PC-3 (cell line): ENCODE measurements at regions not wholly inside any gene's neighbourhood (a gene's known extent, or its start where the extent isn't known, plus 50 kb on each side); places are given as distances from the start of the nearest gene placed in this dataset.
A peak's percentile ranks its signal among the peaks of the same experiment; 100 is the strongest.

ENCODE experiments used
- ATAC-seq: fragments of 200-7000 bp; cut with Tn5 transposase; 2 replicates; pipeline ENCODE4 v1.9.1; 2020; ENCODE audit warnings: mild to moderate bottlenecking, moderate library complexity
- BruUV-seq: library from RNA; stranded (reverse); fragments of 400-500 nt; replicated peaks from 2 replicates; lab custom pipeline; 2021; lab: Mats Ljungman, UMichigan
- CTCF ChIA-PET: fragments of 300-600 bp; sonication (Branson Sonifier 250); formaldehyde crosslinking; loops from one replicate; lab custom pipeline; 2022; ENCODE audit warnings: antibody characterized with exemption; lab: Charles Lee
- POLR2A ChIA-PET: fragments of 300-600 bp; sonication (Branson Sonifier 250); formaldehyde crosslinking; loops from one replicate; lab custom pipeline; 2022; ENCODE audit warnings: antibody characterized with exemption; ENCODE audit not compliant: unreplicated experiment; lab: Charles Lee
- DNase-seq: peaks from one replicate; pipeline ENCODE4 v3.0.0-alpha.2; 2015
- H2AFZ ChIP-seq: fragments of 300-600 bp; sonication (generic); 2 replicates; pipeline ENCODE4 v1.6.0; 2016; ENCODE audit warnings: antibody characterized with exemption, low read length
- H3F3A ChIP-seq: fragments of 300-600 bp; sonication (generic); one replicate; pipeline ENCODE4 v1.6.0; 2017; ENCODE audit warnings: antibody characterized with exemption, low read length, control low read depth, mild to moderate bottlenecking; ENCODE audit not compliant: unreplicated experiment
- H3K27ac ChIP-seq: fragments of 300-600 bp; sonication (generic); 2 replicates; pipeline ENCODE4 v1.5.1; 2016; ENCODE audit warnings: mild to moderate bottlenecking, low read length
- H3K27me3 ChIP-seq: fragments of 300-600 bp; sonication (generic); 2 replicates; pipeline ENCODE4 v1.6.1; 2016; ENCODE audit warnings: low read length, mixed read lengths
- H3K36me3 ChIP-seq: fragments of 300-600 bp; sonication (generic); 2 replicates; pipeline ENCODE4 v1.6.1; 2016; ENCODE audit warnings: low read depth, mixed run types, low read length, mixed read lengths
- H3K4me1 ChIP-seq: fragments of 300-600 bp; sonication (generic); 2 replicates; pipeline ENCODE4 v1.5.1; 2016; ENCODE audit warnings: low read length; ENCODE audit not compliant: insufficient read depth
- H3K4me2 ChIP-seq: fragments of 300-600 bp; sonication (generic); 2 replicates; pipeline ENCODE4 v1.6.0; 2016; ENCODE audit warnings: low read length
- H3K4me3 ChIP-seq: fragments of 300-600 bp; sonication (generic); 2 replicates; pipeline ENCODE4 v1.5.1; 2016; ENCODE audit warnings: mild to moderate bottlenecking, low read length, mixed read lengths
- H3K79me2 ChIP-seq: fragments of 300-600 bp; sonication (generic); 2 replicates; pipeline ENCODE4 v1.6.1; 2017; ENCODE audit warnings: low read length, mixed read lengths
- H3K9ac ChIP-seq: fragments of 300-600 bp; sonication (generic); 2 replicates; pipeline ENCODE4 v1.6.0; 2016; ENCODE audit warnings: mild to moderate bottlenecking, low read length
- H3K9me2 ChIP-seq: fragments of 300-600 bp; sonication (generic); replicated peaks from 2 replicates; pipeline ENCODE4 v1.6.1; 2016; ENCODE audit warnings: mixed run types, low read length, mixed read lengths
- H3K9me3 ChIP-seq: fragments of 300-600 bp; sonication (generic); 2 replicates; pipeline ENCODE4 v1.6.1; 2016; ENCODE audit warnings: low read length, mixed read lengths
- H4K20me1 ChIP-seq: fragments of 300-600 bp; sonication (generic); 2 replicates; pipeline ENCODE4 v1.6.1; 2016; ENCODE audit warnings: low read length, mixed read lengths
- EZH2 ChIP-seq: fragments of 300-600 bp; sonication (generic); IDR thresholded peaks from one replicate; pipeline ENCODE4 v1.6.1; 2017; ENCODE audit warnings: antibody characterized with exemption, mild to moderate bottlenecking, low read length; ENCODE audit not compliant: unreplicated experiment
- EZH2phosphoT487 ChIP-seq: fragments of 300-600 bp; sonication (generic); IDR thresholded peaks from 2 replicates; pipeline ENCODE4 v1.6.1; 2018; ENCODE audit warnings: mild to moderate bottlenecking, antibody characterized with exemption, low read length, borderline replicate concordance
- intact Hi-C: fragments of 100-400 bp; cut with micrococcal nuclease; formaldehyde crosslinking; loops from 2 replicates; pipeline ENCODE4 v1.9.0; 2023
- TF ChIP-seq, protein P1 (sequence below): fragments of 300-600 bp; sonication (generic); conservative IDR thresholded peaks from 2 replicates; pipeline ENCODE4 v1.5.1; 2017; ENCODE audit warnings: antibody characterized with exemption, low read depth, mild to moderate bottlenecking, low read length

DNA sequence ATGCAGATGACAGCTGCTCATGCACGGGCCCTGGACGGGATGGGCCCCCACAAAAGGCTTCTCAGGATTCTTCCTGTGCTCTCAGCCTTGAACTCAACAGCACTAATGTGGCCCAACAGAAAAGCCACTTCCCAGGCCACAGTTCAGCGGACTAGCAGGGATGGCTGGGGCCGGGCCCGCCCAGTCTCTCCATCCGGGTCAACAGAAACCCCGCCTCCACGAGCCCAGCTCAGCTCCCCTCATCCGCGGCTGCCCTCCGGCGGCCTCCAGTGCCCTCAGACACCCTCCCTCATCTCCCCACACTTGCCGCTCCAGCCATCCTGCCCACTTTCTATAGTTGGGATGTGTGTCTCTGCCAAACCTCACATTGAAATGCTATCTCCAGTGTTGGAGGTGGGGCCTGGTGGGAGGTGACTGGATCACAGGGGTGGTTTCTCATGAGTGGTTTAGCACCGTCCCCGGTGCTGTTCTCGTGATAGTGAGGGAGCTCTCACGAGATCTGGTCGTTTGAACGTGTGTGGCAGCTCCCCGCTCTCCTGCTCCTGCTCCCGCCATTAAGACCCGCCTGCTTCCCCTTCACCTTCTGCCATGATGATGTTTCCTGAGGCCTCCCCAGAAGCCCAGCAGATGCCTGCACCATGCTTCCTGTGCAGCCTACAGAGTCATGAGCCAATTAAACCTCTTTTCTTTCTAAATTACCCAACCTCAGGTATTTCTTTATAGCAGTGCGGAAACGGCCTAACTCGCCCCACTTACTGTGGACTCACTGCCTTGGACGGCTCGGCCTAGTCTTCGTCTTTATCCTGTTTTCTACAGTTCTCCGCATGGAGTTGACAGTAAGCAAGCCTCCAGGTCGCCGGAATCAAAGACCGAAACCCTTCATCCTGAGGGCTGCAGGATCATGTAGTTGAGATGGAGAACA is 169.9 kb upstream of the RNF32 start:
- ChIA-PET CTCF (no interaction called here), POLR2A (no interaction called here)
- Histone ChIP-seq H3K9ac (no peak overlapping the region), H3K27me3 (peaks cover 21% of the 10 kb centered on the region), H3K79me2 (no peaks in the 10 kb centered on the region), H3K9me2 (no peaks in the 10 kb centered on the region), H3K4me3 (no peak overlapping the region), H3K27ac (no peak overlapping the region), H3K9me3 (no peaks in the 10 kb centered on the region), H2AFZ (no peak overlapping the region), H4K20me1 (no peaks in the 10 kb centered on the region), H3K4me1 (peaks cover 12% of the 10 kb centered on the region), H3K4me2 (no peak overlapping the region), H3K36me3 (no peaks in the 10 kb centered on the region), H3F3A (no peaks in the 10 kb centered on the region)
- BruUV-seq, result no TSS peak
- ATAC-seq, result no peak
- DNase-seq, result no peak
- TF ChIP-seq EZH2 (no peak), EZH2phosphoT487 (no peak)
- TF ChIP-seq, protein P1, sequence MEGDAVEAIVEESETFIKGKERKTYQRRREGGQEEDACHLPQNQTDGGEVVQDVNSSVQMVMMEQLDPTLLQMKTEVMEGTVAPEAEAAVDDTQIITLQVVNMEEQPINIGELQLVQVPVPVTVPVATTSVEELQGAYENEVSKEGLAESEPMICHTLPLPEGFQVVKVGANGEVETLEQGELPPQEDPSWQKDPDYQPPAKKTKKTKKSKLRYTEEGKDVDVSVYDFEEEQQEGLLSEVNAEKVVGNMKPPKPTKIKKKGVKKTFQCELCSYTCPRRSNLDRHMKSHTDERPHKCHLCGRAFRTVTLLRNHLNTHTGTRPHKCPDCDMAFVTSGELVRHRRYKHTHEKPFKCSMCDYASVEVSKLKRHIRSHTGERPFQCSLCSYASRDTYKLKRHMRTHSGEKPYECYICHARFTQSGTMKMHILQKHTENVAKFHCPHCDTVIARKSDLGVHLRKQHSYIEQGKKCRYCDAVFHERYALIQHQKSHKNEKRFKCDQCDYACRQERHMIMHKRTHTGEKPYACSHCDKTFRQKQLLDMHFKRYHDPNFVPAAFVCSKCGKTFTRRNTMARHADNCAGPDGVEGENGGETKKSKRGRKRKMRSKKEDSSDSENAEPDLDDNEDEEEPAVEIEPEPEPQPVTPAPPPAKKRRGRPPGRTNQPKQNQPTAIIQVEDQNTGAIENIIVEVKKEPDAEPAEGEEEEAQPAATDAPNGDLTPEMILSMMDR, result no peak
- intact Hi-C loops, result loop anchor here (5.0 to 10.0 kb wide), 3 partner anchors 313 to 506 kb away; no protein-coding TSS in a partner anchor

DNA sequence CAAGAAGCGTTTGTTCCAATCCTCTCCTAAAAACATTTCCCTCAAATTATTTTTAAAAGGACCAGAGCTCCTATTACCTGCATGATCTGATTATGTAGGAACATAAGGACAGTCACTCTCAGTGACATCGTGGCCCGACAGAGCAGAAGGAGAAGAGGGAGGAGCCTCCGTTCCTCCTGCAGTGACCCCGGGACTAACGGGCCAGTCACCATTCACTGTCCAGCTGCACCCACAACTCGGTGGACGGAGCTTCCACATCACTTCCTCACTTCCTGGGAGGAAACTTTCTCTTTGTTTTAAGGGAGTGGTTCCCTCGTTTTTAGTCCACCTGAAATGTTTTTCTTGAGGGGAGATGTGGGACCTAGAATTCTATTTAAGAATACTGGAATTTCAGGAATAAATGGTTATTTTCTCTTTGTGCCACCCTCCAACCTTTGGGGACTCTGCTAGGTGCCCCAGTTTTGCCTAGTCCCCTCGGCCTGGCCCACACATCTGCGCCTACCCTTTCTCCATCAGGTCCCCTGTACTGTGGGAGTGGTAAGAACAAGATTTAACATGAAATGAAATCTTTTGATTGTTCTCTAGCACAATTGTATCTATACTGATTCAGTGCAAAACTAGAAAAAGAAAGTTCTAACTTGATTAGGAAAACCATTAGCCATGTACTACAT is 173.5 kb upstream of the RNF32 start:
- CTCF ChIA-PET, result no interaction called here
- POLR2A ChIA-PET, result interaction anchor here (1.0 kb wide), 1 partner anchor 11 kb away, joined by 3 read pairs; no protein-coding TSS in a partner anchor

More for the DNA sequence above, 173.5 kb upstream of the RNF32 start:
- ATAC-seq, result peak; percentile 75
- Histone ChIP-seq H2AFZ (0 out of 2 replicates have a peak overlapping the region, but pooled peaks have one; percentile 35), H3K9me3 (no peaks in the 10 kb centered on the region), H3K27ac (no peak overlapping the region), H3F3A (no peaks in the 10 kb centered on the region), H4K20me1 (no peaks in the 10 kb centered on the region), H3K4me1 (no peaks in the 10 kb centered on the region), H3K27me3 (peaks cover 48% of the 10 kb centered on the region), H3K4me2 (peak overlapping the region; percentile 71), H3K9ac (no peak overlapping the region), H3K36me3 (no peaks in the 10 kb centered on the region), H3K4me3 (peak overlapping the region; percentile 52), H3K79me2 (no peaks in the 10 kb centered on the region), H3K9me2 (no peaks in the 10 kb centered on the region)
- intact Hi-C loops, result no loop called here
- DNase-seq, result no peak
- TF ChIP-seq EZH2 (no peak), EZH2phosphoT487 (no peak)
- TF ChIP-seq, protein P1, result no peak
- BruUV-seq, result no TSS peak
